Raji (cell line): ENCODE measurements at regions not wholly inside any gene's neighbourhood (a gene's known extent, or its start where the extent isn't known, plus 50 kb on each side); places are given as distances from the start of the nearest gene placed in this dataset.

Experiments used
- POLR2A ChIP-seq: IDR thresholded peaks from 2 replicates; pipeline ENCODE4 v1.6.1; 2011; ENCODE audit warnings: low read depth, low read length, control low read depth; ENCODE audit not compliant: insufficient read depth

DNA sequence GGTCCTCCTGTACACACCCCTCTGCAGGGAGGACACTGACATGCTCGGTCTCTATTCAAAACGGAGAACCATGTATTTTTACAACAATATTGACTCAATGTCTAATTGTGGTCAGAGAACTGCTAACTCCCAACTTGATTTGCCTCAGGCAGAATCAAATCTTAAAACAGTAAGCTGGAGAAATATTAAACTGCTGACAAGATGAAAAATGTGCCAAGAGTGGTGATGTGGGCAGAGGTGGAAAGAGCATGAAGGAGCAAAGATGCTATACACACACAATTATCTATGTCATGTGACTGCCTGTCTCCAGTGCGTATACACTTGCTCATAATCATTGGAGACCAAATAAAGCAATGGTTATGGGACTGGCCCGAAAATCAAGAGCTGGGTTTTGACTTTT lies 556.1 kb upstream of the ZNF608 start:
- no peak for TF ChIP-seq POLR2A

DNA sequence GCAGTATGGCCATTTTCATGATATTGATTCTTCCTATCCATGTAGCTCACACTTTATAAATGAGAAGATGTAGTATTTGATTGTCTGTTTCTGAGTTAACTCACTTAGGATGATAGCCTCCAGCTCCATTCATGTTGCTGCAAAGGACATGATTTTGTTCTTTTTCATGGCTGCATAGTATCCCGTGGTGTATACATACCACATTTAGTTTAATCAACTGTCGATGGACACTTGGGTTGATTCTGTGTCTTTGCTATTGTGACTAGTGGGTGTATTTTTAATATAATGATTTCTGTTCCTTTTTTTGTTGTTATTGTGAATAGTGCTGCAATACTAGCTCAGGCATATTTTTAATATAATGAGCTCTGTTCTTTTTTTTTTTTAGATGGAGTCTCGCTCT lies 560.3 kb upstream of the ZNF608 start:
- no peak for TF ChIP-seq POLR2A

DNA sequence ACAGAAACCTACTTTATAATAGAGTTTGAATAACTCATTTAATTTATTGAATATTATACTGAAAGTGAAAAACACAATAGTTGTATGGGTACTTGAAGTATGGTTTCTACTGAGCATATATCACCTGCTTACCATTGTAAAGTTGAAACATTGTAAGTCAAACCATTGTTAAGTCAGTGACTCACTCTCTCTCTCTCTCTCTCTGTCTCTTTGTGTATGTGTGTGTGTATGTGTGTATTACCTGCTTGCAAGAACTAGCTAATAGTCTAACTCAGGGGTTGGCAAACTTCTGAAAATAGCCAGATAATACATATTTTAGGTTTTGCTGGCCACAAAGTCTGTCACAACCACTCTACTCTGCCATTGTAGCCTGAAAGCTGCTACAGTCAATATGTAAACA lies 564.3 kb upstream of the ZNF608 start:
- no peak for TF ChIP-seq POLR2A

DNA sequence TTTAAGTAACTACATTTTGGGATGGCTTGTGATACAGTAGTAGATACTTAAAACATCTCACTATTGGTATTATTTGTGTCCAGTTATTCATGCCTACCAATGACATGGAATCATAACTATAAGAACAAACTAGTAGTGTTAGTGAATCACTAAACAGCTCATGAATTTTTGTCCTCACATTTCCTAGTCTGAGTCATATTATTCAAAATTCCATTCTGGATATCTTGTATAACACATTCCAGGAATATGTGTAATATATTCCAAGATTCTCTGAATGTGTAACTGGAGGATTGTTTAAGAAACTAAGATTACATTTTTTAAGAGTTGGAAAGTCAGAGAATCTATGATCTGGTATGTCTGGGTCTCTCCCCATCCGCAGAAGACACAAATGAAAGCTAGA lies 565.3 kb upstream of the ZNF608 start:
- TF ChIP-seq POLR2A = no peak

DNA sequence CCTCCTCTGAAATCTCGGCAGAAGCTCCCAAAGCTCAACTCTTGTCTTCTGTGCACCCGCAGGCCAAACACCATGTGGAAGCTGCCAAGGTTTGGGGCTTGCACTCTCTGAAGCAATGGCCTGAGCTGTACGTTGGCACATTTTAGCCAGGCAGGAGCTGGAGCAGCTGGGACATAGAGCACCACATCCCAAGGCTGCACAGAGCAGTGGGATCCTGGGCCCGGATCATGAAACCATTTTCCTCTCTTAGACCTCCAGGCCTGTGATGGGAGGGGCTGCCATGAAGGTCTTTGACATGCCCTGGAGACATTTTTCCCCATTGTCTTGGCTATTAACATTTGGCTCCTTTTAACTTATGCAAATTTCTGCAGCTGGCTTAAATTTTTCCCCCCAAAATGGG lies 567.1 kb upstream of the ZNF608 start:
- TF ChIP-seq POLR2A = no peak

DNA sequence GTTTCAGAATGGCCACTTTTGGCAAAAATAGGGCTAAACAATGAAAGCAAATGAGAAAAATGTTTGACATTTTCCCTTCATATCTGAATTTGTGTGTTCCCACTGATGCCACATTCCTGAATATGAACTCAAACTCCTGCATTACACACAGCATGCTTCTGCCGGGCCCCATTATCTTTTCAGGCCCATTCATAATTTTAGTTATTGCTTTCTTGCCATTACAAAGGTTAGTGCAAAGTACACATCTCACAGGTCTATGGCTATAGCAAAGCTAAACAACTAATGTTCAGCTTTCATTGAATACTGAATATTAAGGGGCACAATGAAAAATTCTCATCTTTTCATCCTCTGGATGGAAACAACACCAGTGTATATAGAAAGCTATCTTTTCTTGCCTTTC lies 568.9 kb upstream of the ZNF608 start:
- no peak for TF ChIP-seq POLR2A

DNA sequence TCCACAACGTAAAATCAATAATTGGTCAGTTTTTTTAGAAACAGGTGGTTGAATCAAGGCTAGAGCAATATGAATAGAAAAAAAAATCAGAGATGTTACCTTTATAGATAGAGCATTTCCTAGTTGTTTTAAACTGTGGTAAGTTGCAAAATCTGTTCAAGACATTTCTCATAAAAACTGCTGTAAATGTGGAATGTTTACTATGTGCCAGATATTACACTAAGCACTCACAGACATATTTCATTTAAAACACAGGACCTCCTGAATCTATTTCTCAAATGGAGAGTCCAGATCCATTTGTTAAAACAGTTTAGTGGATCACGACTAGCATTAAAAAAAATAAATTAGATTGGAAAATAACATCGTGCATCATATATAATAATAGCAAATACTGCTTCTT lies 570.0 kb upstream of the ZNF608 start:
- no peak for TF ChIP-seq POLR2A

DNA sequence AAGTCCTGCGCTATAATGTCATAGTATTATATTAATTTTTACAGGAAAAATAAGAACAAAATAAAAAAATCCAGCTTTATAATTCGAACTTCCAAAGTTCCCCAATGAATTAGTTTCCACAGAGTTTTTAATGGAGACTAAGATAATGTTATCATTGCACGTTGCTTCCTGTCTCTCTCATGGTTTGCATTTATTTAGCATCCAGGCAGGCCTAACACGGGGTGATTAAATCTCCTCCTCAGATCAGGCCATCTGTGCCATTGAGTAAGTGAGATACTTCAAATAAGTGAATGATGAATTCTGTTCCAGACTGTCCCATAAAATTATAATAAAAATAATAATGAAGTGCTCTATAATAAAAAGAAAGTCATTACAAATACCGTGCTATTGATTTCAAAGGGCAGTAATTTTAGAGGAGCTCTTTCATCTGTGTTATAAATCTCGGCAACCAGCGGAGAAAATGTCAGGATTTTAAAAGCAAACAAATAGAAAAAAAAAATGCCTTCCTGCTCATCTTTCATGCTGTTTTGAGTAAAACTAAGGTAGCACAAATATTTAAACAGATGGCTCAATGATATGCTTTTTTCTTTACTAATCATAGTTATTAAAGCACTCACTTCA lies 570.6 kb upstream of the ZNF608 start:
- TF ChIP-seq POLR2A = no peak

DNA sequence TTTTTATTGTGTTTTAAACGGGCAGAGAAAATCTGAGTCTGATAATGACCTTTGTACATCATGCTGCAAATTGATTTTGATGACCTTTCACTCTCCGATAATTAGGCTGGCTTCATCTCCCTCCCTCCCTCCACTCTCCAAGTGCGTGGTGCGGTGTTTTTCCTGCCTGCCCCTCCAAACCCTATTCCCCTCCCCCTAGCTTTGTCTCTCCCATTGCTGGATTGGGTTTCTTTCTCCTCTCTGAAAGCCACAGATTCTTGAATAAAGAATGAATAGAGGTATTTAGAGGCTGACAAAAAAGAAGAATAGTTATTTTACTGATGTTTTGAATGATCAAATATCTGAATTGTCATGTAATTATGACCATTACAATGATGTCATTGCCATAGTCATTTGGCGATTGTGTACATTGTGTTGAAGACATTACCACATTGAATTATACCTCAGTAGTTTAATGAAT lies 571.1 kb upstream of the ZNF608 start:
- no peak for TF ChIP-seq POLR2A

DNA sequence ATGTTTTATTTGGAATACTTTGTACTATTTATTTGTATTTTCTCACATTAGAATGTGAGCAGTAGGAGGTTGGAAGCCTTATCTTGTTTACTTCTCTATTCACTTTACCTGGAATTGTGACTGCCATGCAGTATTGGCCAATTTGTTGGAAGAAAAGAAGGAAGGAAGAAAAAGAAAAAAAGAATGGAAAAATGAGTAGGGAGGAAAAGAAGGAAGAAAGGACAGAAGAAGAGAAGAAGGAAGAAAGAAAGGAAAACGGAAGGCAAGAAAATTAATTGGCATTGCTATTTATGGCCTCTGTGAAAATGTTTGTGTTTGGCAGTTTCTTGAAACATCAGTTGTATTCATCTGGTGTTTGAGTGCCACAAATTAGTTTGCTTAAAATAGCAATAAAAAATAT lies 575.2 kb upstream of the ZNF608 start:
- TF ChIP-seq POLR2A = no peak

DNA sequence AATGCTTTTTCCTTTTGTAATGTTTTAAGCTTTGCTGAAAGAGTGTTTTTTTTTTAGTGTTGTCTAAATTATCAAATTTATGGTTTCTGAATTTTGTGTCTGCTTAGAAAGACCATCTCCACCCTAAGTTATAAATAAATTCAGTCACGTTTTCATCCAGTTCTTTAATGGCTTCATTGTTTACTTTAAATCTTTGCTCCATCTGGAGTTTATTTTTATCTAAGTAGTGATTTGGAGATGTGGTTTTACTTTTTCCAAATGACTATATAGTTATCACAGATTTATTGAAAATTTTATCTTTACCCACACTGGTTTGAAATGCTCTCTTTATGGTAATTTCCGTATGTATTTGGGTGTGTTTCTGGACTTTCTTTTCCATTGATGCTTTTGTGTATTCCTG lies 577.2 kb upstream of the ZNF608 start:
- no peak for TF ChIP-seq POLR2A

DNA sequence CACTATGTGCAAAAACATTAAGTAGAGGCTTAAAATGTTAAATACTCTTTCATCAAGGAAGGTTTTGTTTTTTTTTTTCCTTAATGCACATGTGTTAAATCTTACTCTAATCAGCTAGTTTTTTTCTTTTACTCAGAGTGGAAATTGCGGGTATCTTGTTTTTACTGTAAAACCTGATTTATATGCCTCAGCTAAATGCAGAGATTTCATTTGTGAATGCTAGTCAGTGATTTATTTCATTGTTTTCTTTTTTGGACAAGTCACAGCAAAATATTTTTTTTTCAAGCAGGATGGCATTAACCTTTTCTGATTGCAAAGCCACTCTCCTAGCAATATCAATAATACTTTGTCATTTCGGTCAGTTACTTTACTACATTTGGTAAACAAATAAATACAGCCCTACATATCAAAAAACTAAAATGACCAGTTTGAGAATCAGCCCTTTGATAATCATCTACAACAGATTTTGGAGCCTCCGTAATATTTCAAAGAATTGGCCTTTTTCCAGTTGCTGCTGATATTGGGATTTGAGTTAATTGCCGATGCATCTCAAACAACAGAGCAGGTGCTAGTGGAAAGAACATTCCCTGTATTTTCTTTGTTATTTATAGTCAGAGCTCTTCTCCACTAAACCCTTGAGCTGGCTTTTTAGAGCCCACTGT lies 579.2 kb upstream of the ZNF608 start:
- TF ChIP-seq POLR2A = no peak

DNA sequence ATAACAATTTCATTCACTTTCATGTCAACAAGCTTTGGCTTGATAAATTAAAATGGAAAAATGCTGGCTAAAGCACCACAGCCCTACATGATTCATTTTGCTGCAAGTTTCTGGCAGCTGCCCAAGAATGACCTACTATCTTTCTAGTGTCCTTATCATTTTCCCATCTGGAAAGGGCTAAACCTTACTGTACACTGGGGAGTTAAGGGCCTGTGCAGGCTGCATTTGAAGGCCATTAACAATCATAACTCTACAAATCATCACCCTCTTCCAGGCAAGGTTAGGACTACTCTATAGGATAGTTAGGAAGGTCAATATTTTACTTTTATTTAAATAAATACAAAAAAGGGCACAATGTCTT lies 579.7 kb upstream of the ZNF608 start:
- TF ChIP-seq POLR2A = no peak

DNA sequence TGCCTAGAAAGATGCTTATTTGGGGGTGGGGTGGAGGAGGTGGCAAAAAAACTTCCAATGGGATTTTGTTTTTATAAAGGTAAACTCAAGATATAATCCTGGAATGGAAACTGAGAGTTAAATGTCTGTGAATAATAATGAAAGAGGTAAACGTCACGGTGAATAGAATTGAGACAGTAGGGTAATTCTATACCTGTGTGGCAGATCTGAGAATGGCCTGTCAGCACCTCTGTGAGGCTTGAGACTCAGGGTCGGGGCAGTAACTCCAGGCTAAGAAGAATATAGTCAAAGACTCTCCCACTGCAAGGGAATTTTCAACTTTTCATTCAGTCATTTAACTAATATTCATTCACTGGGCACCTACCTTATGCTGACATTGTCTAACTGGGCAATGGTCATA lies 581.2 kb upstream of the ZNF608 start:
- no peak for TF ChIP-seq POLR2A

DNA sequence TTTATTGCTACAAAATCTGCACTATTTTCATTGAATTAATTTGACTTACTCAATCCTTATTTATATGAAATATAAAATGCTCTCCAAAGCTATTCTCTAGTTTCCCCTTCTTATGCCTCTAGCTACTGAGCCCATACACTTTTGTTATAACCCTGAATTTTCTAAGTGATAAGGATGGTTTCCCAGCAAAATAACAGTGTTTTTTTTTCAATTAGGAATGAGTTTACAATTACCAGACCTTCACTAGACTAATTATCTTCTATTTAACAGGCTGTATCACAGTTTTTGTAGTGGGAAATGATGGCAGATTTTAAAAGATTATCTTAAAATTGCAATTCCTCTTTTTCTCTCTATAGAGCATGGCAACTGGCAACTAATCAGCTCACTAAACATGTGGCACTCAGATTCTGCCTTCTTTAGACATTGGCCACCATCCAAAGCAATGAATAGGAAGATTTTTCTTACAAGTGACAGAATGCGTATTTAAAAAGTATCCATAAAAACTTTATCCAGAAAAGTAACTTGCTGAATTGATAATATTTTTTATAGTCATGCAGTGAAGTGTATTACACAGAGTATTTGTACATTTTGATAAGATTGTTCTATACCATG lies 585.7 kb upstream of the ZNF608 start:
- TF ChIP-seq POLR2A = no peak

DNA sequence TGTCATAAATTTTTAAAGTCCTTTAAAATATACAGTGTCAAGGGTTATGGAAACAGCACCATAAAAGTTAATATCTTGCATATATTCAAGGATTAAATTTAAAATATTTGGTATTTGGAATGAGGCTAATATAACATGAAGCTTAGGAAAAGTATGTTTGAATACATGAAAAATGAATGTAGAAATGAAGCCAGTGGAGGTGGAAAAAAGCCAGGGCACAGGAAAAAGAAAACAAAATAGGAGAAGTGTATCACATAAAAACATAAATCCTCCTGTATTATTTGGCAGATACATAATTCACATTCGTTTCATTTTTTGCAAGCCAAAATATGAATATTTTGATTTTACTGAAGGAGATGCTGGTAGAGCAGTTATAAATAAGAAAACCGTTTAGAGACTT lies 587.0 kb upstream of the ZNF608 start:
- TF ChIP-seq POLR2A = no peak

DNA sequence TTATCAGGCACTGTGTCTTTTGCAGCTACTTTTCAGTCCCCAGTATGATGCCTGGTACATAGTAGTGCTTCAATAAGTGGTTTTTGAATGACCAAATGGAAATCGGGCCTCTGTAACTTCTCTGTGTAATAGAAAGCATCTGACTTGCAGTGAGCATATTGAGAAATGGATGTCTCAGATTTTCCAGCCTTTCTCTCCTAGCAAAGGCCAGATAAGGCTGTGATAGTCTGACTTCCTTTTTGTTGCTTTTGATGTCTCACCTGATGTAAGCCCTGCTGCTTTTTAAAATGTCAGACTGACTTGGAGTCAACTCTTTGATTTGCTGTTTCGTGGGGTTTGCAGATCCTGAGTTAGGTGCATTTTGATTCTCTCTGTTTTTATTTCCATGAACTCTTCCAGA lies 590.0 kb upstream of the ZNF608 start:
- no peak for TF ChIP-seq POLR2A

DNA sequence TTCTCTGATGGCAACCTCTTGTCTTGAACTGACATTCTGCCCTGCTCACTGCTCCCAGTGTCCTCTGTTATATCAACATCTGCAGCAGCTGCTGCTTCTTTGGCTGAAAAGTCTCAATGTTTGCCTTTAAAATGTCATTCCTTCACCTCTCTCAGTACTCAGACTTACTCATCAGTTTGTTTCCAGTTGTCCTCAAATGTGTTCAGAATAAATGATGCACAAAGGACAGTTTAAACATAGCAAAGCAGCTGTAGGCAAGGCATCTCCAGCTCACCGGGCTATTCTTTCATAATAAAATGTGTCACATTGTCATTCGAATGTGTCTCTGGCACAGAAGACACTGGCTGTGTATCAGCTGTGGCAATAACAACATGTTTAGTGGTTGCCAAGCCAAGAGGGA lies 590.9 kb upstream of the ZNF608 start:
- TF ChIP-seq POLR2A = no peak
